ENCODE measurements at regions not wholly inside any gene's neighbourhood (a gene's known extent, or its start where the extent isn't known, plus 50 kb on each side); places are given as distances from the start of the nearest gene placed in this dataset.

GRCh38 chr5:23606927-23607326 is 99.5 kb downstream of the PRDM9 start:
- intact Hi-C loops (cut with DNase I), result no loop called here
- Histone ChIP-seq H3K9me3 (peaks cover 0 to 3% (median 0%) of the 10 kb centered on the region in 12 donors), H3K36me3 (no peaks in the 10 kb centered on the region), H3K4me3 (no peak overlapping the region), H3K4me1 (no peaks in the 10 kb centered on the region), H3K27ac (no peak overlapping the region), H3K27me3 (no peaks in the 10 kb centered on the region)
- DNase-seq (no peak), ATAC-seq (no peak)
- TF ChIP-seq POLR2A (IDR thresholded peaks at IDR 0.05), result no peak
- no peak for TF ChIP-seq CTCF (IDR thresholded peaks at IDR 0.05)
- 73 to 84% (median 78%) methylated on average over 2 of the region's 2 CpGs for WGBS, 4 donors

GRCh38 chr5:23612701-23613100 is 105.3 kb downstream of the PRDM9 start:
- intact Hi-C loops (cut with DNase I), result no loop called here
- Histone ChIP-seq H3K27ac (no peak overlapping the region), H3K36me3 (no peaks in the 10 kb centered on the region), H3K4me3 (no peak overlapping the region), H3K4me1 (no peaks in the 10 kb centered on the region), H3K27me3 (no peaks in the 10 kb centered on the region), H3K9me3 (peaks cover 0 to 8% (median 0%) of the 10 kb centered on the region in 12 donors)
- no peak for ATAC-seq
- TF ChIP-seq POLR2A (IDR thresholded peaks at IDR 0.05) (no peak), CTCF (IDR thresholded peaks at IDR 0.05) (no peak)
- DNase-seq, result no peak
- 28 to 64% (median 51%) methylated on average over 2 of the region's 2 CpGs for WGBS, 4 donors

GRCh38 chr5:23613566-23613965 is 106.2 kb downstream of the PRDM9 start:
- intact Hi-C loops (cut with DNase I), result no loop called here
- H3K36me3 ChIP-seq, result no peaks in the 10 kb centered on the region
- no peak overlapping the region for H3K27ac ChIP-seq
- H3K4me1 ChIP-seq, result no peaks in the 10 kb centered on the region
- no peak overlapping the region for H3K4me3 ChIP-seq
- peaks cover 0 to 8% (median 0%) of the 10 kb centered on the region in 12 donors for H3K9me3 ChIP-seq
- ATAC-seq (no peak), DNase-seq (no peak)
- H3K27me3 ChIP-seq, result no peaks in the 10 kb centered on the region
- WGBS, 4 donors, result 70 to 80% (median 75%) methylated on average over 1 of the region's 1 CpG
- TF ChIP-seq POLR2A (IDR thresholded peaks at IDR 0.05), result no peak
- no peak for TF ChIP-seq CTCF (IDR thresholded peaks at IDR 0.05)

GRCh38 chr5:23614422-23614821 is 107.0 kb downstream of the PRDM9 start:
- DNase-seq (no peak), ATAC-seq (no peak)
- H3K9me3 ChIP-seq, result peaks cover 0 to 7% (median 0%) of the 10 kb centered on the region in 12 donors
- no peaks in the 10 kb centered on the region for H3K4me1 ChIP-seq
- H3K27ac ChIP-seq, result no peak overlapping the region
- TF ChIP-seq POLR2A (IDR thresholded peaks at IDR 0.05) (no peak), CTCF (IDR thresholded peaks at IDR 0.05) (no peak)
- H3K4me3 ChIP-seq, result no peak overlapping the region
- WGBS, 4 donors, result 75 to 82% (median 78%) methylated on average over 1 of the region's 1 CpG
- intact Hi-C loops (cut with DNase I), result no loop called here
- H3K36me3 ChIP-seq, result no peaks in the 10 kb centered on the region
- no peaks in the 10 kb centered on the region for H3K27me3 ChIP-seq

All from heart left ventricle (tissue), 16 donors.